Activated naive CD4-positive, alpha-beta T cell treated with anti-CD3 and anti-CD28 coated beads, Interleukin-2, amount 50 U/mL, for 72 hours (primary cell): ENCODE measurements at regions not wholly inside any gene's neighbourhood (a gene's known extent, or its start where the extent isn't known, plus 50 kb on each side); places are given as distances from the start of the nearest gene placed in this dataset.
"Not testable (repeated sequence)": the region's sequence is repeated elsewhere in the genome, so short reads cannot be mapped to it uniquely, and the experiment has no call there.

ENCODE experiments used
- ATAC-seq, 2 donors: fragments of 150-1000 bp; cut with Tn5 transposase; 2 replicates each; pipeline ENCODE4 v1.10.0; 2021; ENCODE audit warnings: mild to moderate bottlenecking in 2 of 2, moderate library complexity in 2 of 2
- DNase-seq, 2 donors: peaks; one replicate each; pipeline ENCODE4 v3.0.0; 2021 to 2022; ENCODE audit warnings: low spot score in 2 of 2
- H3K27ac Mint-ChIP-seq, 2 donors: one replicate each; pipeline ENCODE4 v1.8.0; 2022; ENCODE audit warnings: mild to moderate bottlenecking in 2 of 2, mixed read lengths in 2 of 2
- H3K36me3 Mint-ChIP-seq, 2 donors: one replicate each; pipeline ENCODE4 v1.8.0; 2022; ENCODE audit warnings: mixed read lengths in 2 of 2
- H3K9me3 Mint-ChIP-seq, 2 donors: one replicate each; pipeline ENCODE4 v1.8.0; 2022; ENCODE audit warnings: mixed read lengths in 2 of 2

- Mint-ChIP-seq H3K36me3 (no peaks in the 10 kb centered on the region), H3K27ac (no peak overlapping the region), H3K9me3 (no peaks in the 10 kb centered on the region)
- DNase-seq (no peak), ATAC-seq (no peak)
Observed at GRCh38 chr3:26074080-26074479, 284.2 kb downstream of the OXSM start.

- H3K36me3 Mint-ChIP-seq: no peaks in the 10 kb centered on the region
- ATAC-seq: no peak
- no peak overlapping the region for H3K27ac Mint-ChIP-seq
- DNase-seq: no peak
- H3K9me3 Mint-ChIP-seq: no peaks in the 10 kb centered on the region
Observed at GRCh38 chr3:26078539-26078938, 288.6 kb downstream of the OXSM start.

GRCh38 chr3:26081166-26081565 lies 291.3 kb downstream of the OXSM start:
- DNase-seq (no peak), ATAC-seq (no peak)
- Mint-ChIP-seq H3K27ac (no peak overlapping the region), H3K9me3 (no peaks in the 10 kb centered on the region), H3K36me3 (no peaks in the 10 kb centered on the region)

GRCh38 chr3:26081806-26082205 lies 291.9 kb downstream of the OXSM start:
- H3K27ac Mint-ChIP-seq: no peak overlapping the region

GRCh38 chr3:26082911-26083310 lies 293.0 kb downstream of the OXSM start:
- Mint-ChIP-seq H3K36me3 (peaks cover under 1 to 2% of the 10 kb centered on the region in 2 donors), H3K9me3 (peaks cover under 1 to 10% of the 10 kb centered on the region in 2 donors), H3K27ac (no peak overlapping the region)
- no peak for DNase-seq
- no peak for ATAC-seq

More at GRCh38 chr3:26081806-26082205, 291.9 kb downstream of the OXSM start:
- H3K9me3 Mint-ChIP-seq: peaks cover 0 to 3% of the 10 kb centered on the region in 2 donors
- DNase-seq (no peak), ATAC-seq (no peak)
- no peaks in the 10 kb centered on the region for H3K36me3 Mint-ChIP-seq

- ATAC-seq (no peak), DNase-seq (no peak)
- Mint-ChIP-seq H3K36me3 (peaks cover 8 to 13% of the 10 kb centered on the region in 2 donors), H3K9me3 (peaks cover 12 to 23% of the 10 kb centered on the region in 2 donors), H3K27ac (no peak overlapping the region)
Observed at GRCh38 chr3:26084629-26085028, 294.7 kb downstream of the OXSM start.

- no peak for DNase-seq
- H3K36me3 Mint-ChIP-seq: peaks cover 8 to 13% of the 10 kb centered on the region in 2 donors
- no peak overlapping the region for H3K27ac Mint-ChIP-seq
- peaks cover 12 to 25% of the 10 kb centered on the region in 2 donors for H3K9me3 Mint-ChIP-seq
- no peak for ATAC-seq
Observed at GRCh38 chr3:26087751-26088150, 297.9 kb downstream of the OXSM start.

- H3K27ac Mint-ChIP-seq: no peak overlapping the region
- H3K36me3 Mint-ChIP-seq: peaks cover 8 to 13% of the 10 kb centered on the region in 2 donors
- no peak for DNase-seq
- ATAC-seq: no peak
- H3K9me3 Mint-ChIP-seq: peaks cover 12 to 34% of the 10 kb centered on the region in 2 donors
Observed at GRCh38 chr3:26089249-26089648, 299.4 kb downstream of the OXSM start.

- no peak for DNase-seq
- no peak for ATAC-seq
- no peak overlapping the region for H3K27ac Mint-ChIP-seq
- H3K9me3 Mint-ChIP-seq: peaks cover 14 to 39% of the 10 kb centered on the region in 2 donors
- peaks cover 8 to 13% of the 10 kb centered on the region in 2 donors for H3K36me3 Mint-ChIP-seq
Observed at GRCh38 chr3:26090589-26090988, 300.7 kb downstream of the OXSM start.

- no peak overlapping the region for H3K27ac Mint-ChIP-seq
- no peak for ATAC-seq
Observed at GRCh38 chr3:26091096-26091495, 301.2 kb downstream of the OXSM start.

GRCh38 chr3:26091626-26092025 lies 301.7 kb downstream of the OXSM start:
- Mint-ChIP-seq H3K9me3 (peaks cover 17 to 37% of the 10 kb centered on the region in 2 donors), H3K27ac (no peak overlapping the region), H3K36me3 (peaks cover 10 to 13% of the 10 kb centered on the region in 2 donors)
- DNase-seq: no peak
- no peak for ATAC-seq

More at GRCh38 chr3:26091096-26091495, 301.2 kb downstream of the OXSM start:
- peaks cover 8 to 13% of the 10 kb centered on the region in 2 donors for H3K36me3 Mint-ChIP-seq
- H3K9me3 Mint-ChIP-seq: peaks cover 17 to 39% of the 10 kb centered on the region in 2 donors
- no peak for DNase-seq

GRCh38 chr3:26097111-26097510 lies 307.2 kb downstream of the OXSM start:
- DNase-seq, H3K27ac Mint-ChIP-seq, ATAC-seq: not testable (repeated sequence)
- Mint-ChIP-seq H3K36me3 (peaks cover 6 to 14% of the 10 kb centered on the region in 2 donors), H3K9me3 (peaks cover 15 to 43% of the 10 kb centered on the region in 2 donors)

- peaks cover 6 to 14% of the 10 kb centered on the region in 2 donors for H3K36me3 Mint-ChIP-seq
- H3K27ac Mint-ChIP-seq: no peak overlapping the region
- DNase-seq (no peak), ATAC-seq (peak in 1 of 2 donors; percentile 76)
- peaks cover 15 to 34% of the 10 kb centered on the region in 2 donors for H3K9me3 Mint-ChIP-seq
Observed at GRCh38 chr3:26099692-26100091, 309.8 kb downstream of the OXSM start.

GRCh38 chr3:26100176-26100575 lies 310.3 kb downstream of the OXSM start:
- H3K9me3 Mint-ChIP-seq: peaks cover 15 to 31% of the 10 kb centered on the region in 2 donors
- no peak overlapping the region for H3K27ac Mint-ChIP-seq
- DNase-seq: no peak
- no peak for ATAC-seq
- peaks cover 6 to 14% of the 10 kb centered on the region in 2 donors for H3K36me3 Mint-ChIP-seq

- Mint-ChIP-seq H3K9me3 (peaks cover 3 to 23% of the 10 kb centered on the region in 2 donors), H3K36me3 (peaks cover 0 to 7% of the 10 kb centered on the region in 2 donors), H3K27ac (no peak overlapping the region)
- ATAC-seq: no peak
- DNase-seq: no peak
Observed at GRCh38 chr3:26102376-26102775, 312.5 kb downstream of the OXSM start.

GRCh38 chr3:26104851-26105251 lies 315.0 kb downstream of the OXSM start:
- DNase-seq (no peak), ATAC-seq (no peak)
- no peak overlapping the region for H3K27ac Mint-ChIP-seq
- peaks cover 0 to 11% of the 10 kb centered on the region in 2 donors for H3K9me3 Mint-ChIP-seq
- H3K36me3 Mint-ChIP-seq: peaks cover 0 to 4% of the 10 kb centered on the region in 2 donors

- Mint-ChIP-seq H3K27ac (no peak overlapping the region), H3K36me3 (peaks cover 0 to 4% of the 10 kb centered on the region in 2 donors), H3K9me3 (peaks cover 0 to 11% of the 10 kb centered on the region in 2 donors)
- ATAC-seq: no peak
- no peak for DNase-seq
Observed at GRCh38 chr3:26105261-26105660, 315.4 kb downstream of the OXSM start.

- no peak for ATAC-seq
- H3K27ac Mint-ChIP-seq: no peak overlapping the region
- DNase-seq: no peak
- peaks cover 0 to 1% of the 10 kb centered on the region in 2 donors for H3K36me3 Mint-ChIP-seq
- peaks cover 0 to 8% of the 10 kb centered on the region in 2 donors for H3K9me3 Mint-ChIP-seq
Observed at GRCh38 chr3:26106228-26106627, 316.3 kb downstream of the OXSM start.
